ENCODE measurements at regions not wholly inside any gene's neighbourhood (a gene's known extent, or its start where the extent isn't known, plus 50 kb on each side); places are given as distances from the start of the nearest gene placed in this dataset.
A peak's percentile ranks its signal among the peaks of the same experiment; 100 is the strongest.

DNA sequence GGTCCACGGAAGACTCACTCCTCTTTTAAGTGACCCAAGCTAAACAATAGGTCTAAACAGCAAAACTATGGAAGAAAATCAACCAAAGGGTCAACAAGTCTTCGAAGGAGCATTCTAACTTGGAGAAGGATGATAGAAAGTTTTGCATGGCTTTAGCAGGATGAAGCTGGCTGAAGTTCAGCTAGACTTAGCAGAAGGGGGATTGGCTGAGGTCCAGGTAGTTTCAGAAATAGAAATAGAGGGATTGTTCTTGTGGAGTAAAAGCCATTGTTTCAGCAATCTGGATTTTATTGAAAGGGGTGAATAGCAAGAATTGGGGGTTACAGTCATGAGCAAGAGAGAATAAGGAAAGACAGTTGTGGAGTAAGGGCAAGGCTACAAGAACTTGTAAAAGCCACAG, 84.7 kb upstream of the TSPAN8 start:
- no peak for DNase-seq (ENCODE audit: extremely low read depth, low read depth)

- DNase-seq (ENCODE audit: extremely low read depth, low read depth), result no peak
Measured at GRCh38 chr12:71240946-71241345, 83.1 kb upstream of the TSPAN8 start.

DNA sequence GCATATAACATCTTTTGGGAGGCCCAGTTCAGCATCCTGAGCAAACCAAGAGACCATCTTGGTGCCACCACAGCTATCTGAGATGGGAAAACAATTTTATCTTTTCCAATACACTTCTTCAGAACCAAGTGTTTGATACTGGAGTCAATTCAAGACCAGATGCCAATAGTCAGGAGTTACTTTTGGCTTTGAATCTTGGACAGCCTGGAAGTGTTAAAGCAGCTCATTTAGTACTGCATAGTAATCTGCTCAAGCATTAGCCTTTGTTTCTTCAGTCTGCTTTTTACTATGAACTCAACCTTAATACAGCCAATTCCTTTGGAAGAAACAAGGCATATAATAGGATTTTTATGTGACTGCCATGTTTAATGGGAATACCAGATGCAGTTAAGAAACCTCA, 81.9 kb upstream of the TSPAN8 start:
- DNase-seq (ENCODE audit: extremely low read depth, low read depth), result no peak

DNA sequence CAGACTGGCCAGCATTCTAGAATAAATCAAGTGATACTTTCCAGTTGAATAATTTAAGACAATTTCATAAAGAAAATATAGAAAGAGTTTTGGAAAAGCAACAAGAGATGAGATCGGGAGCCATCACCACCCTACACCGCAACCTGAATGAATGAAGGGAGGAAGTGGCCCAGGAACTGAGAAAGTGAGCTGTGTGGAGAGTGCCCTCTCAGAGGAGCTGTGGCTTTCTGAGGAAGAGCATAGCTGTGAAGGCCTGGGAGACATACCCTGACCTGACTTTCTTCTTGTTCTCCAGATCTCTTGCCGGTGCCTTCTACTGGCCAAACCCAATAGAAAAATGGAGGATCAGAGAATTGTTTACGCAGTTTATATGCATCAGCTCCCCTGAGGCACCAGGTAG, 79.3 kb upstream of the TSPAN8 start:
- no peak for DNase-seq (ENCODE audit: extremely low read depth, low read depth)

- no peak for DNase-seq (ENCODE audit: extremely low read depth, low read depth)
Measured at GRCh38 chr12:71236133-71236660, 78.4 kb upstream of the TSPAN8 start.

DNA sequence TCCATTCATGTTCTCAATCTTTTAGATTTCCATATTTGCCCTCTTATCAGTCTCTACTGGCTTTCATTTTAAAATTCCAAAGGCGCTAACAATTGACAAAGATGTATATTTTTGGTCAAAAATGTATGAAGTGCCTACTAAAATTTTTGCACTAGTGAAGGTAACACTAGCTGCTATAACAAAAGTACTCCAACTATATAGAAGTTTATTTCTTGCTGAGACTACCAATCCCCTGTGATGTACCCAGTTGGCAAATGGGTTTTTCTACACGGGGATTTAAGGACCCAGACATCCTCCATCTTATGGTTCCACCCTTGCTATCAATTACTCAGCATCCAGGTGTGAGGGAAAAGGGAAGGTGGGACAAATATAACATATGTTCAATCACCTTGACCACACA, 75.3 kb upstream of the TSPAN8 start:
- DNase-seq (ENCODE audit: extremely low read depth, low read depth), result no peak

- no peak for DNase-seq (ENCODE audit: extremely low read depth, low read depth)
Measured at GRCh38 chr12:71230542-71230941, 72.7 kb upstream of the TSPAN8 start.

GRCh38 chr12:71223139-71223538, 65.3 kb upstream of the TSPAN8 start:
- no peak for DNase-seq (ENCODE audit: extremely low read depth, low read depth)

- DNase-seq (ENCODE audit: extremely low read depth, low read depth), result no peak
Measured at GRCh38 chr12:71222436-71222835, 64.6 kb upstream of the TSPAN8 start.

DNA sequence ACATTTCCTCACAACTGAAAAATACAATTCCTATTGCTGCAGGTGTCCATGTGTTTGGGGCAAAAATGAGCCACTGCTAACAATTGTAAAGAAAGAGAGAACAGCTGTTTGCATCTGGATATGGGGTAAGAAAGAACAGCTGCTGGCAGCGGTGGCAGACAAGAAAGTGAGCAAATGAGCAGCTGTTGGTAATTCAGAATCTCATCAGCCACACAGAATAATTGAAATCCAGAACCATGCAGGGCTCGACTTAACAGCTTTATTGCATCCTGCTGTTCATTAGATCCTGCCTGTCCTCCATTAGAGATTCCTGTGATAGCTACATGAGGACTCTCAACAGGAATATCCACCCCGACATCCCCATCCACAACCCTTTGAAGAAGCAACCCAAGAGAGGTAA, 62.5 kb upstream of the TSPAN8 start:
- no peak for DNase-seq (ENCODE audit: extremely low read depth, low read depth)

DNA sequence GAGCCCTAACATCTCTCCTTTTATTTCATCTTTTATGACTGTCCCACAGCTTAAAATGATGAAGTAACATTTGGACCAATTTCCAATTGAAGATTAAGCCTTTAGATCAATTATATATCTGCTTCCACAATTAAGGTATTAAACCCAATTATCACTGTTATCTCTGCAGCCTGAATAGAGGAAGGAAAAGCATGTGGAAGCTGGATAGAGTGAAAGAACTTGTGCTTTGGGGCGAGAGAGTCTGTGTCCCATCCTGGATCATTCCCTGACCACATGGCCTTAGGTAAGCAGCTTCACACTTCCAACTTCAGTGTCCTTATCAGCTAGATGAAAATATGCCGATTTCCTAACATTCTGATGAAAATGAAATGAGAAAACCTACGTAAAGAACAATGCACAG, 61.4 kb upstream of the TSPAN8 start:
- DNase-seq (ENCODE audit: extremely low read depth, low read depth), result no peak

DNA sequence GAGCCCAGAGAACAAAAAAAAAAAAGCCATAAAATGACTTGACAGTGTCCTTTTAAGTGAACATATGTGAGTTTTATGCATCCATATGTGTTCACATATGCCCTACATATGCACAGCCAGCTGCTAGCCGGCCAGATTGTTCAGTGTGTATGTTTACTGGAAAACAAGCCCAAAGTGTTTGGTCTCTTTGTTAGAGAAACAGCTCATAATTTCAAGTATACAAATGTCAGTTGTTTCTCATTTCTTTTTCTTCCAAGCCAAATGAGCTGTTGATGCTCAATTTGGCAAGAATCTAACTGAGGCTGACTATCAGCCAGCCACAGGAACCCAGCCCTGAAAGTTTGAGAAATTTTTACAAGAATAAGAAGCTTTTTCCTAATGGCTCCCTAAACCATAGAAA, 60.8 kb upstream of the TSPAN8 start:
- DNase-seq (ENCODE audit: extremely low read depth, low read depth), result no peak

- DNase-seq (ENCODE audit: extremely low read depth, low read depth), result peak; percentile 51
Measured at GRCh38 chr12:71216725-71217579, 59.2 kb upstream of the TSPAN8 start.

- no peak for DNase-seq (ENCODE audit: extremely low read depth, low read depth)
Measured at GRCh38 chr12:71214511-71215285, 56.9 kb upstream of the TSPAN8 start.

DNA sequence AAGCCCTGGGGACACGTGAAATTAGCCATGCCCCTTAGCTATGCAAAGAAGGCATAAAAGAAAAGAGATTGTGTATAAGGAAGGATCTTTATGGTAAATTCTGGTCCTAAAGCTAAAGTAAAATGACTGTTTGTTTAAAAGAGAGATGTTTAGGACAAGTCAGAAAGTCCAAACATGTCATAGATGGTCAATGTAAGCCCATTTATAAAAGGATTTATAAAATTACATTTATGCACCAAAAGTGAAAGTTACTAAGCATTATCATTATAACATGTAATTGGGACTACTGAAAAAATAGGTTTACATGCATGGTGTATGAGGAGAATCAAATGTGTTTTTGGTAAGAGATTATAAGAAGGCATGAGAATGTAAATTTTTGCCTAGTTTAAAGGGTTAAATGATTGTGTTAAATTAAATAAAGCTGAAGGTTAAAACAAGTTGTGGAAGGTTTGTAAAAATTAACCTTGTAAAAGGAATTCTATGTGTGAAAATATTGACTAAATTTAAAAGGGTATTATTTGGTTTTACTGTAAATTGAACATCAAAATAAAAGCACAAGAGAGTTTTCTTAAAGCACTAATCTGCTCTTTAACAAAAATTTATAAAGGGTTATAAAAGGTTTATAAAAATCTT, 50.4 kb upstream of the TSPAN8 start:
- DNase-seq (ENCODE audit: extremely low read depth, low read depth), result no peak

All from NCI-H460 (cell line).